ENCODE measurements at regions not wholly inside any gene's neighbourhood (a gene's known extent, or its start where the extent isn't known, plus 50 kb on each side); places are given as distances from the start of the nearest gene placed in this dataset.
"Not testable (repeated sequence)": the region's sequence is repeated elsewhere in the genome, so short reads cannot be mapped to it uniquely, and the experiment has no call there.

DNA sequence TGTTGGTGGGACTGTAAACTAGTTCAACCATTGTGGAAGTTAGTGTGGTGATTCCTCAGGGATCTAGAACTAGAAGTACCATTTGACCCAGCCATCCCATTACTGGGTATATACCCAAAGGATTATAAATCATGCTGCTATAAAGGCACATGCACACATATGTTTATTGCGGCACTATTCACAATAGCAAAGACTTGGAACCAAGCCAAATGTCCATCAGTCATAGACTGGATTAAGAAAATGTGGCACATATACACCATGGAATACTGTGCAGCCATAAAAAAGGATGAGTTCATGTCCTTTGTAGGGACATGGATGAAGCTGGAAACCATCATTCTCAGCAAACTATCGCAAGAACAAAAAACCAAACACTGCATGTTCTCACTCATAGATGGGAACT is 334.5 kb upstream of the SPRY2 start:
- DNase-seq (ENCODE audit: low read depth), result not testable (repeated sequence)

DNA sequence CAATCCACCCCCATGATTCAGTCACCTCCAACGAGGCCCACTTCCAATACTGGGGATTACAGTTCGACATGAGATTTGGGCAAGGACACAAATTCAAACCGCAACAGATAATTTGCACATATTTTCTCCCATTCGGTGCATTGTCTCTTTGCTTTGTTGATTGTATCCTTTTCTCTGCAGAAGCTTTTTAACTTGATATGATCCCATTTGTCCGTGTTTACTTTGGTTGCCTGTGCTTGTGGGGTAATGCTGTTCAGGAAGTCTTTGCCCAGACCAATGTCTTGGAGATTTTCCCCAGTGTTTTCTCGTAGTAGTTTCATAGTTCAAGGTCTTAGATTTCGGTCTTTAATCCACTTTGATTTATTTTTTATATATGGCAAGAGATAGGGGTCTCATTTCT is 330.8 kb upstream of the SPRY2 start:
- DNase-seq (ENCODE audit: low read depth), result no peak

DNA sequence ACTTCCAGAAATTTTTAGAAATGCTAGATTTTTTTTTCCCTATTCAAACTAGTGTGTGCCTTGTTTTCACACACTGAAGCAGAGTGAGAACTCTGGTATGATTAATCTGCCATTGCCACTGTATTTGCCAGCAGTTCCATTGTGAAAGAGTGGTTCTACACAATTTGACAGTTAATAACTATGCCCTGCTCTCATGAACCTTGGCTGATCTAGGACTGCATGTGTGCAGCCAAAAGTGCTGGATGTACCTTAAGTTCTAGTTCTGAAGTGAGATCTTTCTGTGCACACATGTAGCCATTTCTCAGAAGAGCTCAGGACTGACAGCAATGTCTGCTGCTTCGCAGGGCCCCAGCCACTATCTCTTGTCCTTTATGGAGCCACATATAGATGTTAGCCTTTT is 328.2 kb upstream of the SPRY2 start:
- DNase-seq (ENCODE audit: low read depth), result no peak

DNA sequence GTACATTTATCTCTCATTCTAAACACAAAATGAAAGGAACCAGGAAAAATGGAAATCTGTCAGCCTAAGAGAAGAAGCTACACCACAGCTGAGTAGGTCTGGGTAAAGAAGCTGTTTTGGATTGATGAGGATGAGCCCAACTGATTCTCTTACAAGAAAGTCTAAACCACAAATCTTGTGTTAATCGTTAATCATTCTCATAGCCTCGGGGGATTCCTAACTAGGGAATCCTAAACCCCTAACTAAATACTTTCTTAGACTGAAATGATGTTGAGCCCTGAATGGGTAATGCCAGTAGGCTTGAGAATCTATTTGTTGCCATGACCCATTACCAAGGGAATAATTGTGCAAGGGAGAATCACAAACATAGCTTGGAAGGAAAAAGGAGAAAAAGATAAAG is 327.5 kb upstream of the SPRY2 start:
- DNase-seq (ENCODE audit: low read depth), result no peak

DNA sequence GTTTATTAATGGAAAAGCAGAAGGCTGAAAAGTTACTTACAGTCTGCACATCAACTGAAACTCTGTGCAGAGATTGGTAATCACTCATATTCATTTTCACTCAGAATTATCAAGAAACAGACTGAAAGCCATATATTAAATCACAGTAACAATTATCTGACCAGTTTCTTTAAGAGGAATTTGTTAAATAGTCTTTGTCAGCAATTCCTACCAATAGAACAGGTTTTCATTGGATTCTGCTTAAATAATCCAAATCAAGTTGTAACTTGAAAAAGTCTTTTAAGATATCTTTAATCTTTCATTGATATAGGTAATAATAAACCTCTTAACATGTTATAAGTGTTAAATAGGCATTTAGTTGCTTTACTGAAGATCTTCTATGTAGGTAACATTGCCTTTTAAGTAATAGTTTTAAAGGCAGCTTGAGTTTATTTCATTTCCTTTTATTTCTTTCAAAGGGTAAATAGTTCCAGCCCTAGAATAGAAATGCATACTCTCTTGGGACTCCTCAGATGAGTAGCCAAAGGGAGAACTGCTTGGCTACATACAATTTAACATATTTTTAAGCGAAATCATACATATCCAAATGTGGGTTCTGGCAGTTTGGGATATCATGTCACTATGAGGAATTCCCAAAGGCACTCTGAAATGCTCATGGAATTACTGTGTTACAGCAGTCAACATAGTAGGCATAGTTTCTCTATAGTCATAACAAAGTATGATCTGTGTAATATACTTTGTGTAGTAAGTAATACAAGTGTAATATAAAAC is 326.0 kb upstream of the SPRY2 start:
- peak; percentile 69 for DNase-seq (ENCODE audit: low read depth)

DNA sequence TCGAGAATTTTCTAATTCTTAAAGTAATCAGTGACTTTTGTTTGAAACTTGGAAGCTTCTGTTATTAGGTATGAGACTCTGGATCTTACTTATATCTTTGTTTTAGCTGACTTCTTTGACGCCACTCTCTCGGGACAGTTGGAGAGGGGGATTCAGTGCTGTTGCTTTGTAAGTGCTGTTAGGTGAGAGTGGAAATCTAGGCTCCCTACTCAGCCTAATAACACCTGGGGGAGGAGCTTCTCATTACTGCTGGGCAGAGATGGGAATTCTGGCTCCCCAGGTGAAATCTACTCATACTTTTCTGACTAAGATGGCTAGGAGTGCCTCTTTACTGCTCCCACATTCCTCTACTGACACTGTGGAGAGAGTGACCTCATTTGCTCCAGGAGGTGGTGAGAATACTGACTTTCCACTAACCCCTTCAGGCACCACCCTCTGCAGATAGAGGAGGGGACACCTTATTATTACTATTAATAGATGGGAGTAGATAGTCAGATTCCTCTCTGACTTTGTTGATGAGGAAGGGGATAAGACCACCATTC is 324.9 kb upstream of the SPRY2 start:
- DNase-seq (ENCODE audit: low read depth), result no peak

DNA sequence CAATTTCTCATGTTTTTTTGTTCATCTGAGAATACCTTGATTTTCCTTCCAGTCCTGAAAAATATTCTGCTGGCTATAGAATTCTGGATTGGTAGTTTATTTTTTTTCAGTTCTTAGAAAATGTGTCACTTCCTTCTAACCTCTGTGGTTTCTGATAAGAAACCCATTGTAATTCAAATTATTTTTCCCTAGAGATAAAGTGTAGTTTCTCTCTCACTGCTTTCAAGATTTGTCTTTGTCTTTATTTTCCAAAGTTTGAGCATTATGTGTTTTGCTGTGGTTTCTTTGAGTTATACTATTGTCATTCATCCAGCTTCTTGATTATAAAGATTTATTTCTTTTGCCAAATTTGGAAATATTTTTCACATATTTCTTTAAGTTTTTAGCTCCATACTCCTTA is 324.0 kb upstream of the SPRY2 start:
- DNase-seq (ENCODE audit: low read depth), result no peak

DNA sequence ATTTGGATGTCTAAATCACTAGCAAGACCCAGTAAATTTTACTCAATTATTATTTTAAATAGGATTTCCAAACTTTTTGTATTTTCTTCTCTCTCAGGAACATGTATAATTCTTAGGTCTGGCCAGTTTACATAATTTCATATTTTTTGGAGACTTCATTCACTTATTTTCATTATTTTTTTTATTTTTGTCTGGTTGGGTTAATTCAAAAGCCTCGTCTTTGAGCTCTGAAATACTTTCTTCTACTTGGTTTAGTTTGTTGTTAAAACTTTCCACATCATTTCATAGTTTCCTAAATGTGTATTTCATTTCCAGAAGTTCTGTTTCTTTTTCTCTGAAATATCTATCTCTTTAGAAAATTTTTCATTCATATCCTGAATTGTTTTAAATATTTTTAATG is 322.9 kb upstream of the SPRY2 start:
- DNase-seq (ENCODE audit: low read depth), result no peak

DNA sequence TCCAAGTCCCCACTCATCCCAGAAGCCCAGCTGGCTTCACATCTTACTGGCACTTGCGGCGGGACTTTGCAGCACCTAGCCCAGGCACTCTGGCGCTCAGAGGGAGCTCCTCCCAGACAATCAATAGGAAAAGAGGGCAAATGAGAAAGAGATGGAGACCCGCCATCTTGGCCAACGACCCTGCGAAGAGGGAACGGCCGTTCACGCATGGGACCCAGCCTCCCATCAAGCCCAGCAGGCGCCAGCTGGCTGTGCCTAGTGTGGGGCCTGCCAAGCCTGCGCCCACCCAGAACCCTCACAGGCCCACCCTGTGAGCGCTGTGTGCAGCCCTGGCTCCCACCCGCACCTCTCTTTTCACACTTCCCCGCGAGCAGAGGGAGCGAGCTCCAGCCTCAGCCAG is 317.8 kb upstream of the SPRY2 start:
- no peak for DNase-seq (ENCODE audit: low read depth)

DNA sequence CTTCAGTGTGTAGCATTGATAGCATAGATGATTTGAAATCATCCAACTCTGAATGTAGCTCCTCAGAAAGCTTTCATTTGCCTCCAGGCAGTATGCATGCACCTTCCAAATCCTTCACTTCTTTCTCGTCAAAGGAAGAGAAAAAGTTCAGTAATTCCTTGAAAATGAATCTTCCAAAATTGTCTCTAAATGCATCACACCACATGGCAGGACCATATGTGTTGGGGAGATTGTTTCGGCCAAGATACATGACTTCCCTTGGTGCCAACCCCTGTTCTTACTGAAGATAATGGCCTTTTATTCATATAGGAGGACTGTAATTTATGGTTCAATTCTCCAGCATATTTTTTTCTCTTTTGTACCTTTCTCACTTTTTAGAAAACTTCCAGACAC is 315.6 kb upstream of the SPRY2 start:
- no peak for DNase-seq (ENCODE audit: low read depth)

DNA sequence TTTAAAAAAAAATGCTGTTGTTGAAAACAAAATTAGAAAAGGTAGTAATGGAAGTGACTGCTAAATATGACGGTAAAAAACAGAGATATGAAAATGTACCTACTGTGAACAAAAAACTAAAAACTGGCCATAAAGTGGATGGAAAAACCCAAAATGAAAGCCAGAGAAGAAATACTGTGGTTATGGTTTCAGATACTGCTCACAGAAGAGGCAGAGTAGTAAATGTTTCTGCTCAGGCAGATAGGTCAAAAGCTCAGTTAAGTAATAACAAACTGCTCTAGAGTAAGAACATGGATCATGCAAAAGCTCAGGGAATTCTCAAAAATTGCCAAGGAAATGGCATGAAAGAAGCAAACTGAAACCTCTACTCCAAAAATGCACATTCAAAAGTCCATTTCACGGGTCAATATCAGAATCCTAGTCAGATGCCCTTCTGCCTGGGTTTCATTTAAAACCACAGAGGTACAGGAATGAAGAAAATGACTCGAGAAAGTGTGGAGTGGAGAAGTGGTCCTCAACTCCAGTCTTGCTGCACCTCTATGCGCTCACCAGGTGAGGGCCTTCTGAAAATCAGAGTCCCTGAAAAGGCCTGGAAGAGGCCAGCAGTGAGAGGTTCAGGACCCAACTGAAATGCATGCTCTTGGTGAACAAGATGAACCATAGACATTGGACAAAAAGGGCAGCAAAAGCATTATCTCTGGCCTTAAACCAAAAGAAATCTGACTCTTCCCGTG is 315.0 kb upstream of the SPRY2 start:
- no peak for DNase-seq (ENCODE audit: low read depth)

DNA sequence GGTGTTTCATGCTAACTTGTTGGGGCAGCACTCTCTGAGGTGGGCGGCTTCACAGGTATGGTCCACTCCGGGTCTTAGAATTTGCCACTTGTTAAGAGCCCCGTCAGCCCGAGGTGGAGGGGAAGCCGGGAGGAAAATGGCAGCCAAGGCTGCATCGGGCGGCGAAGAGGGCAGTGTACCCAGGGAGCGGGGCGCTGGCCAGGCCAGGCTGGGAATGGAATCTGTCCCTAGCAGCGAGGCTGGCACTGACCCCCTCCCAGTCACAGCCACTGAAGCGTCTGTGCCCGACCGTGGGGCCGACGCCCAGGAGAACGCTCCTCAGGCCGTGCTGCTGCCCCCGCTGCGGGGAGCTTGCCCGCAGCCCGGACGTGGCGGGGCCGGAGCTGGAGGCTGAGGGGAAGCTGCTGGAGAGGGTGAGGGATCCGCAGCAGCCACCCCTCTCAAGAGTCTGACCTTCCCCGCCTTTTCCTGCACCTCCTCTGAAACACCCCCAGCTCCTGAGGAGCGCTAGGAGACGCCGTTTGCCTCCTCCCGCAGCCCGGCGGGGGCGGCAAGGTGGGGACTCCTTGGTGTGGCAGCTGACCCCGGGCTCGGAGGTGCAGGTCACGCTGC is 313.8 kb upstream of the SPRY2 start:
- no peak for DNase-seq (ENCODE audit: low read depth)

DNA sequence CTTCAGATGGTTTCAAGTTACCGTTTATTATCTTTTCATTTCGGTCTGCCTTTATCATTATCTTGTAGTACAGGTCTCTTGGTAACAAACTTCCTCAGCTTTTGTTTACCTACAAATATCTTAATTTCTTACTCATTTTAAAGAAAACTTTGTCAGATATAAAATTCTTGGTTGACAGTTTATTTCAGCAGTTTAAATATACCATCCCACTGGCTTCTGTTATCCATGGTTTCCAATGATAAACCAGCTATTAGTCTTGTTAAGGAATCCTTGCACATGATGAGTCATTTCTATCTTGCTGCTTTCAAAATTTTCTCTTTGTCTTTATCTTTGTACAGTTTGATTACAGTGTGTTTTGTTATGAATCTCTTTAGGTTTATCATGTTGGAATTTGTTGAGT is 308.3 kb upstream of the SPRY2 start:
- no peak for DNase-seq (ENCODE audit: low read depth)

DNA sequence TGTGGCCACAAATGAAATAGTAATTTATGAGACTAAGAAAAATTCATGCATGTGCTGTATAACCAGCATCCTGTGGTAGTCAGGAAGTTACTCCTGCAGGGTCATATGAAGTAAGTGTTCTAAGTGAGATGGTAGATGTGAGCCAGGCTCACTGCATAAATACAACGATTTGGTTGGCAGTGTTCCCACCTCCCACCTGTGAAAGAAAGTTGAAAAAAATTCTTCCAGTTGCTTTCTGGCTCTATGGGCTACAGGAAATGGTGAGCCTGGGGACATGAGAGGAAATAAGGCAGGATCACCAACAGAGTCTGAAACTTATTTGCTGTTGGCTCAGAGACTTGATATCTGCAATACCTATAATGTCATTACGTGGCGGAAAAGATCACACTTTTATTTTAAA is 301.7 kb upstream of the SPRY2 start:
- DNase-seq (ENCODE audit: low read depth), result no peak

DNA sequence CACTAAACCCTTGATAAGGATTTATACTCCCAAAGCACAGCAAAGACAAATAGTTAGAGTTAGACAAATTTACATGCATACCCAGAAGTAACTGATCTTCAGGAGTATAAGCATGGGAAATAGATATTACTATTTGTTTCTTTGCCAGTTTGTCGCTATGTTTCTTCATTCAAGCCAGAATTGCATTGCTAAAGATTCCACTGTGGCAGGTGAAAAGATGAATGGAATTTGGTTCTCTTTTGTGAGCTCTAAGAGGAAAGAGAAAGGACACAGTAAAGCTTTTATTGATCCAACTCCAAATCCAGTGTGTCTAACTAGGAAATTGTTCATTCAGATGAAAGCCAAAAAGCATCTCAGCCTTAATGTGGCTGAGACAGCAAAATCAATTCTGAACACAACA is 292.3 kb upstream of the SPRY2 start:
- no peak for DNase-seq (ENCODE audit: low read depth)

DNA sequence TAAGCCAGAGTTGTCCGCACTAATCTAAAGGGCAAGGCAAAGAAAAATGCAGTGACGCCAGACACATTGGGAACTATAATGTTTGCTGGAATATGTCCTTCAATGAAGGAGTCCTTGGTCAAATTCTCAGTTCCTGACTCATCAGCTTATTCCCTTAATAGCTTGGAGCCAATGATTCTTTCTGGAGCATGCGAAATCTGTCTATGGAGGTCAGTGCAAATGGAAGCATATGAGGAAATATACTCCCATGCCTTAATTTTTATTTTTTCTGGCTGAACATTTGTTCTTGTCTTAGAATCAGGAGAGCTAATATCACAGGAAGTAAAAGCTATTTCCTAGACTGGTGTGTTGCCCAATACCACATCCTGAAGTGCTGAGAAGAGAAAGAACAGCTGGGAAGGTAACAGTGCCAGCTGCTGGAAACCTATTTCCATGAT is 289.8 kb upstream of the SPRY2 start:
- DNase-seq (ENCODE audit: low read depth), result peak; percentile 24

DNA sequence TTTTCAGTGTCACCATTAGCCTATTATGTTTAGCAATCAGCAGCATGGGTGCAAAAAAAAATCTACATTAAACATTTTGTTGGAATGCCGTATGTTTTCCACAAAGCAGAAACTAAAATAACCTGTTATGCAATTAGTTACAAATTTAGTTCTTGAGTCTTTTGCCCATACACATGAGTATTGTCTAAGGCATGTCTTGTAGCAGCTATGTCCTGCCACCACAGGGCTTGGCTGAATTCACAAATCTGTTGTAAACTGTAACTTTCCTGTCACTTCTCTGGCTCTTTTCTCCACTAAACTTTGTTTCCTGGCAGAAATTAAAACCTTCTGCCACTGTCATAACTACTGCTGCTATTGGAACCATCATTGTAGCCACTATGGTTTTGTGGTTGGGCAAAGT is 277.9 kb upstream of the SPRY2 start:
- no peak for DNase-seq (ENCODE audit: low read depth)

DNA sequence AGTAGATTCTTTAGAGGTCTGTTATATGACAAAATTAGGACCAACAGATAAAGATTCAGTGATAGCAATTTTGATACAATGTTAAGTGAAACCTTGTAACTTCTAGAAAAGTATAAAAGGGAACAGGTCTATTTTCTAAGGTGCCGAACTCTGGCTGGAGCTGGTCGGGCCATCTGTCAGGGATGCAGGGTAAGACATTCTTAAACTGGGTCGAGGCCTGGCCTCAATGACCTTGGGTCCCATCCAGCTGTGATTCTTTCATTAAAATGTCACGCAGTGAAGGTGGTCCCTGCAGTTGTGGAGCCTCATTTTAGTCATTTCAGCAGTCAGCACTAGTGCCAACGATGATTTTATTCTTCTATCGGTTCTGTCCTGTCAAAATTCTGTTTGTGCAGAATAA is 271.9 kb upstream of the SPRY2 start:
- DNase-seq (ENCODE audit: low read depth), result no peak

DNA sequence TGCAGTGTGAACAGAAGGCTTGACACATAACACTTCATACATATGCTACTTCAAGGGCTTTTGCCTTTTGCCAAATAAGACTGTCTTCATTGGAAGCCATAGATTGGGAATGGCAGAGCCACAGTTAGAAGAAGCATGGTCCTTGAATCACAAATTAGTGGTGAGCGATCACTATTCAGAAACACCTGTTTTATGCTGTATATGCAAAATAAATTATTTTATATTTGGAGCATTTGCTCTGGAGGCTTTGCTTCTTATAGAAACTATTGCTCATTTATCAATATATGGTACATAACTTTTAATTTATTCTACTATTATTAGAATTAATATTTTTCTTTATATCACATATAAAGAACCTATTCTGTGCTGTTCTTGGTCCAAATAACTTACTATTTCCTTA is 270.4 kb upstream of the SPRY2 start:
- DNase-seq (ENCODE audit: low read depth), result no peak

DNA sequence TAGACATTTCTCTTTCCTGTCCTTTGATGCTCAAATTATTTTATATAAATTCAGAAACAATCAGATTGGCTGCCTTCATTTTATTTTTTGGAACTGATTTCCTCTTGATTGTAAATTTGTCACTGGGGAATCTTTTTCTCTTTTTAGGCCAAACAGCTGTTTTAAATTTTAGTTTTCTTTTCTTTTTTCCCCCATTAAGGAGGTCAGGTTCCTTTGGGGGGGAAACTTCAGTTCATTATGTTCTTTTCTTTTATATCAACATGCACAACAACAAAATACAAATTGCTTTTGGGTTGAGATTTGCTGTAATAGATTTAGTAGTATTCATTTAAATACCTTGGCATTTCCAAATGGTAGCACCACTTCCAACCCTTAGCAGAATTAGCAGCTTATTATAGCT is 264.8 kb upstream of the SPRY2 start:
- no peak for DNase-seq (ENCODE audit: low read depth)

DNA sequence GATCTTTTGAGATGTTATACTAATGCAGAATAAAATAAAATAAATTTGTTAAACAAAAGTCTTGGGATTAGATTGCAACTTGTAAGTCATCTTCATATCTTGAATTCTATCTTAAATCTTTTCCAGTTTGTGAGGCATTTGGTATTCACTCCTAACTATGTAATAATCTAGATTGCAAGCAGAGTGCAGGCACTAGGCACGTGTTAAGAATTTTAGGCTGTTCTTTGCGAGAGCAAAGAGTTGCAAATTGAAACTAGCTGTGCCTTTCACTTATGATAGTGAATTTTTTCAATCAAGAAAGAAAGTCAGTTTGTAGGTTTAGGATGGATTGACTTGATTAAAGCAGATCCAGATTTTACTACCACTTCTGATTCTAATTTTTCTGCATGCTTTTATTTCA is 264.1 kb upstream of the SPRY2 start:
- DNase-seq (ENCODE audit: low read depth), result peak; percentile 13

DNA sequence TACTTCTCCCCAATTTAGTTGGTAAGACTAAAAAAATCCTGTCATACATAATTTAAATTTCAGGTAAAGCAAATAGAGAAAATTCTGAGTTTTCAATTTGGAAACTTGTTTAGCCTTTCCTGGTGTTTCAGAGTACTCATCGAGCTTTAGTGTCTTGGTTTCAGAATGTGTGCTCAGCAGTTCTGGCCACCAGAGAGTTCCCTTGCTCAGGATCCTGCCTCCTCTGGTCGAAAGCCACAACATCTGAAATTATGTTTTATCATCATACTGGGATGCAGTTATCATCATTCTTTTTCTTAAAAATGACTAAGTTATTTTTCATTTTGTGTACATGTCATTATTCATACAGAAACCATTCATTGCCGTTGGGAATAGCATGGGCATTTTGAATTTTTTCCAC is 263.2 kb upstream of the SPRY2 start:
- DNase-seq (ENCODE audit: low read depth), result peak; percentile 6

DNA sequence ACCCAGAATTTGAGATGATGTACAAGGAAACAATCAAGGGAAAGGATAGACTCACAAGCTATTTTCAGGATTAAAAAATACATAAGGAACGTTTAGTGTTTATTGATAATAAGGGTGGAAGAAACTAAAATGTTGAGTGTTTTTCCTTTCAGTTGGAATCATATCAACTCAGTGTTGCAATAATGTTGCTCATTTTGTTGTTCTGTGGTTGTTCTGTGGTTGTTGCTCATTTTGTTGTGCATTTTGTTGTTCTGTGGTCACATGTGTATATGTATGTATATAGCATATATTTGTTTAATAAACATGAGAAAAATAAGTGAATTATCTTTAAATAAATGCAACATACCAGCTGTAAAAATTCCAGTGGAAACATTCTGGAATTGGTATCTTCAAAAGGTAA is 262.4 kb upstream of the SPRY2 start:
- DNase-seq (ENCODE audit: low read depth), result no peak
